Neural cell (in vitro differentiated cells): ENCODE measurements at regions not wholly inside any gene's neighbourhood (a gene's known extent, or its start where the extent isn't known, plus 50 kb on each side); places are given as distances from the start of the nearest gene placed in this dataset.

ENCODE experiments used
- H2AFZ ChIP-seq: fragments of 200-600, 300-800 bp; sonication (generic), shearing (Covaris generic); 2 replicates; pipeline ENCODE4 v1.6.0; 2014; ENCODE audit warnings: low read depth, mild to moderate bottlenecking, antibody characterized with exemption, low read length, moderate library complexity
- H3F3A ChIP-seq: fragments of 200-600 bp; shearing (Covaris generic); 2 replicates; pipeline ENCODE4 v1.6.1; 2016; ENCODE audit warnings: mild to moderate bottlenecking, moderate library complexity, mixed read lengths, antibody characterized with exemption, low read length; ENCODE audit not compliant: insufficient read depth, poor library complexity, severe bottlenecking
- H3K27ac ChIP-seq: fragments of 200-600, 300-800 bp; sonication (generic), shearing (Covaris generic); 2 replicates; pipeline ENCODE4 v1.5.1; 2014; ENCODE audit warnings: mild to moderate bottlenecking, low read length, moderate library complexity
- H3K27me3 ChIP-seq: fragments of 300-800, 200-600 bp; sonication (generic), shearing (Covaris generic); 2 replicates; pipeline ENCODE4 v1.6.0; 2014; ENCODE audit warnings: mild to moderate bottlenecking, low read depth, low read length, moderate library complexity; ENCODE audit not compliant: insufficient read depth
- H3K36me3 ChIP-seq: fragments of 300-800, 200-600 bp; sonication (generic), shearing (Covaris generic); 2 replicates; pipeline ENCODE4 v1.5.1; 2014; ENCODE audit warnings: mild to moderate bottlenecking, antibody characterized with exemption, low read length, moderate library complexity; ENCODE audit not compliant: insufficient read depth
- H3K4me2 ChIP-seq: fragments of 300-800, 200-600 bp; sonication (generic), shearing (Covaris generic); 2 replicates; pipeline ENCODE4 v1.6.0; 2014; ENCODE audit warnings: mild to moderate bottlenecking, low read length
- H3K4me3 ChIP-seq: fragments of 300-800, 200-600 bp; sonication (generic), shearing (Covaris generic); 2 replicates; pipeline ENCODE4 v1.5.1; 2014; ENCODE audit warnings: mild to moderate bottlenecking, low read length, moderate library complexity
- H3K79me2 ChIP-seq: fragments of 200-600 bp; shearing (Covaris generic); replicated peaks from 2 replicates; pipeline ENCODE4 v1.6.0; 2014; ENCODE audit warnings: mild to moderate bottlenecking, low read length, moderate library complexity; ENCODE audit not compliant: insufficient read depth
- H3K9ac ChIP-seq: fragments of 300-800, 200-600 bp; sonication (generic), shearing (Covaris generic); 2 replicates; pipeline ENCODE4 v1.6.1; 2016; ENCODE audit warnings: mild to moderate bottlenecking, low read length, mixed read lengths
- H3K9me2 ChIP-seq: fragments of 200-600 bp; shearing (Covaris generic); 2 replicates; pipeline ENCODE4 v1.6.1; 2016; ENCODE audit warnings: mild to moderate bottlenecking, low read length, mixed read lengths; ENCODE audit not compliant: insufficient read depth
- H3K9me3 ChIP-seq: fragments of 200-600, 300-800 bp; sonication (generic), shearing (Covaris generic); 2 replicates; pipeline ENCODE4 v1.6.1; 2016; ENCODE audit warnings: mild to moderate bottlenecking, mixed run types, low read length, moderate library complexity, mixed read lengths
- H4K20me1 ChIP-seq: fragments of 200-600 bp; shearing (Covaris generic); 2 replicates; pipeline ENCODE4 v1.6.1; 2016; ENCODE audit warnings: mild to moderate bottlenecking, mixed run types; ENCODE audit not compliant: insufficient read depth
- EP300 ChIP-seq: fragments of 450-650 bp; conservative IDR thresholded peaks from 2 replicates; pipeline ENCODE4 v1.6.1; 2014; ENCODE audit warnings: antibody characterized with exemption, mild to moderate bottlenecking, moderate library complexity; ENCODE audit not compliant: poor library complexity, severe bottlenecking
- EZH2 ChIP-seq: fragments of 200-600, 300-800 bp; shearing (Covaris generic), sonication (generic); IDR thresholded peaks from 2 replicates; pipeline ENCODE4 v1.6.1; 2014; ENCODE audit warnings: antibody characterized with exemption, low read length, borderline replicate concordance, mild to moderate bottlenecking; ENCODE audit not compliant: insufficient read depth, poor library complexity, severe bottlenecking
- MXI1 ChIP-seq: fragments of 450-650 bp; conservative IDR thresholded peaks from 2 replicates; pipeline ENCODE4 v1.6.1; 2014; ENCODE audit warnings: antibody characterized with exemption, mild to moderate bottlenecking; ENCODE audit not compliant: poor library complexity, severe bottlenecking
- POLR2AphosphoS5 ChIP-seq: IDR thresholded peaks from 2 replicates; pipeline ENCODE4 v1.6.1; 2012
- RAD21 ChIP-seq: fragments of 450-650 bp; conservative IDR thresholded peaks from 2 replicates; pipeline ENCODE4 v1.6.1; 2014; ENCODE audit warnings: antibody characterized with exemption, mild to moderate bottlenecking, moderate library complexity
- SMC3 ChIP-seq: fragments of 450-650 bp; conservative IDR thresholded peaks from 2 replicates; pipeline ENCODE4 v1.6.1; 2014; ENCODE audit warnings: antibody characterized with exemption, mild to moderate bottlenecking, moderate library complexity; ENCODE audit not compliant: poor library complexity
- TAF1 ChIP-seq: IDR thresholded peaks from 2 replicates; pipeline ENCODE4 v1.6.1; 2012; ENCODE audit warnings: low read depth
- TF ChIP-seq, protein P1 (sequence below): IDR thresholded peaks from 2 replicates; pipeline ENCODE4 v1.6.1; 2012; ENCODE audit warnings: borderline replicate concordance
- TF ChIP-seq, protein P2 (sequence below): fragments of 450-650 bp; IDR thresholded peaks from 2 replicates; pipeline ENCODE4 v1.5.1; 2014; ENCODE audit warnings: antibody characterized with exemption, mild to moderate bottlenecking, moderate library complexity; ENCODE audit not compliant: poor library complexity, severe bottlenecking

DNA sequence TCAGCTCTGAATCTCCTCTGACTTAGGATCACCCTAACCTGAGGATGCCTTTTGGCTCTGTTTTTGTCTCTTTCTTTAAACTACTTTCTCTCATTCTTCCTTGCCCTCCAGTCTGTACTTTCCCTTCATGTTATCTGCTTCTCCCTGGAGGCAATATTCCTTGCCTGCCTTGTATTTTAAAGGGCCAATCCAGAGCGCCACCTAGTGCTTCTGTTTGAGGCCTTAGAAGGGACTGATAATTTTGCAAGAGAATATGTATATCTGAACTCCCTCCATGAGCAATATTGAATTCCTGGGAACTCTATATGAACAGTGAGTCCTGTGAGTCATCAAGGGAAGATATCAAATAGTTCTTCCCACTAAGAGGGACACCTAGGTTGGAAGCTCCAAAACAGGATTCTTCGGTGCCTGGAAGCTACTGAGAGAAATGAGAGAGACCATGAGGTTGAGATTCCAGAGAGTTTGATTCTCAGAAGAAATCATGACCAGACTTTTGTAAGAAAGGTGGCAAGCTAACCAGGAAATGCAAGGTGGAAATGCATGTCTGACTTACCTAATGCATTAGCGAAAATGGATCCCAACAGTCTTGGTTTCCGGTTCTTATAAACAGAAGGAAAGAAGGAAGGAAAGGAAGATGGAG is 203.8 kb upstream of the CD96 start:
- H2AFZ ChIP-seq: no peak overlapping the region
- H4K20me1 ChIP-seq: no peaks in the 10 kb centered on the region

DNA sequence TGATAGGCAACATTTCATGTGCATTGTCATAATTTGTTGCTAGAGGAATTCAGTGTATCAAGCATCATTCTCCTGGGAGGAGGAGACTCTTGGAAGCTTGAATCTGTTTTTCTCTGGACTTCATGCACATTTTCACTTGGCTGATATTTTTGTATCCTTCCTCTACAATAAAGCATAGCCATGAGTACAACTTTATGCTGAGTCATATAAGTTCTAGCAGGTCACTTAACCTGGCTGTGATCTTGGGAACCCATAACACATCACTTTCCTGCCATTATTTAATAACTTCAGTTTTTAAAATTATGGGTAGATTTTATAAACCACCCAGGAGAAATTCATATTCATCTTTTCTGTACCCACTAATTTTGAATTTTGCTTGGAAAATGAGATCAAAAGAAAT is 203.0 kb upstream of the CD96 start:
- Histone ChIP-seq H3K9me2 (no peaks in the 10 kb centered on the region), H3K4me3 (no peak overlapping the region), H3K79me2 (no peaks in the 10 kb centered on the region), H3F3A (no peaks in the 10 kb centered on the region), H3K9me3 (no peaks in the 10 kb centered on the region), H3K4me2 (no peak overlapping the region), H4K20me1 (no peaks in the 10 kb centered on the region), H3K9ac (no peak overlapping the region), H2AFZ (no peak overlapping the region), H3K27ac (no peak overlapping the region), H3K36me3 (no peaks in the 10 kb centered on the region), H3K27me3 (no peaks in the 10 kb centered on the region)
- TF ChIP-seq, protein P1, sequence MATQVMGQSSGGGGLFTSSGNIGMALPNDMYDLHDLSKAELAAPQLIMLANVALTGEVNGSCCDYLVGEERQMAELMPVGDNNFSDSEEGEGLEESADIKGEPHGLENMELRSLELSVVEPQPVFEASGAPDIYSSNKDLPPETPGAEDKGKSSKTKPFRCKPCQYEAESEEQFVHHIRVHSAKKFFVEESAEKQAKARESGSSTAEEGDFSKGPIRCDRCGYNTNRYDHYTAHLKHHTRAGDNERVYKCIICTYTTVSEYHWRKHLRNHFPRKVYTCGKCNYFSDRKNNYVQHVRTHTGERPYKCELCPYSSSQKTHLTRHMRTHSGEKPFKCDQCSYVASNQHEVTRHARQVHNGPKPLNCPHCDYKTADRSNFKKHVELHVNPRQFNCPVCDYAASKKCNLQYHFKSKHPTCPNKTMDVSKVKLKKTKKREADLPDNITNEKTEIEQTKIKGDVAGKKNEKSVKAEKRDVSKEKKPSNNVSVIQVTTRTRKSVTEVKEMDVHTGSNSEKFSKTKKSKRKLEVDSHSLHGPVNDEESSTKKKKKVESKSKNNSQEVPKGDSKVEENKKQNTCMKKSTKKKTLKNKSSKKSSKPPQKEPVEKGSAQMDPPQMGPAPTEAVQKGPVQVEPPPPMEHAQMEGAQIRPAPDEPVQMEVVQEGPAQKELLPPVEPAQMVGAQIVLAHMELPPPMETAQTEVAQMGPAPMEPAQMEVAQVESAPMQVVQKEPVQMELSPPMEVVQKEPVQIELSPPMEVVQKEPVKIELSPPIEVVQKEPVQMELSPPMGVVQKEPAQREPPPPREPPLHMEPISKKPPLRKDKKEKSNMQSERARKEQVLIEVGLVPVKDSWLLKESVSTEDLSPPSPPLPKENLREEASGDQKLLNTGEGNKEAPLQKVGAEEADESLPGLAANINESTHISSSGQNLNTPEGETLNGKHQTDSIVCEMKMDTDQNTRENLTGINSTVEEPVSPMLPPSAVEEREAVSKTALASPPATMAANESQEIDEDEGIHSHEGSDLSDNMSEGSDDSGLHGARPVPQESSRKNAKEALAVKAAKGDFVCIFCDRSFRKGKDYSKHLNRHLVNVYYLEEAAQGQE: no peak
- TF ChIP-seq MXI1 (no peak), EZH2 (no peak), TAF1 (no peak), POLR2AphosphoS5 (no peak), RAD21 (no peak), EP300 (no peak), SMC3 (no peak)
- TF ChIP-seq, protein P2, sequence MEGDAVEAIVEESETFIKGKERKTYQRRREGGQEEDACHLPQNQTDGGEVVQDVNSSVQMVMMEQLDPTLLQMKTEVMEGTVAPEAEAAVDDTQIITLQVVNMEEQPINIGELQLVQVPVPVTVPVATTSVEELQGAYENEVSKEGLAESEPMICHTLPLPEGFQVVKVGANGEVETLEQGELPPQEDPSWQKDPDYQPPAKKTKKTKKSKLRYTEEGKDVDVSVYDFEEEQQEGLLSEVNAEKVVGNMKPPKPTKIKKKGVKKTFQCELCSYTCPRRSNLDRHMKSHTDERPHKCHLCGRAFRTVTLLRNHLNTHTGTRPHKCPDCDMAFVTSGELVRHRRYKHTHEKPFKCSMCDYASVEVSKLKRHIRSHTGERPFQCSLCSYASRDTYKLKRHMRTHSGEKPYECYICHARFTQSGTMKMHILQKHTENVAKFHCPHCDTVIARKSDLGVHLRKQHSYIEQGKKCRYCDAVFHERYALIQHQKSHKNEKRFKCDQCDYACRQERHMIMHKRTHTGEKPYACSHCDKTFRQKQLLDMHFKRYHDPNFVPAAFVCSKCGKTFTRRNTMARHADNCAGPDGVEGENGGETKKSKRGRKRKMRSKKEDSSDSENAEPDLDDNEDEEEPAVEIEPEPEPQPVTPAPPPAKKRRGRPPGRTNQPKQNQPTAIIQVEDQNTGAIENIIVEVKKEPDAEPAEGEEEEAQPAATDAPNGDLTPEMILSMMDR: no peak

More for the DNA sequence above, 203.8 kb upstream of the CD96 start:
- H3K9me2 ChIP-seq: no peaks in the 10 kb centered on the region
- H3K27me3 ChIP-seq: no peaks in the 10 kb centered on the region
- H3K27ac ChIP-seq: no peak overlapping the region
- no peak for TF ChIP-seq EZH2
- TF ChIP-seq, protein P2: no peak
- TF ChIP-seq TAF1: no peak
- TF ChIP-seq RAD21: no peak
- TF ChIP-seq SMC3: no peak
- no peak for TF ChIP-seq POLR2AphosphoS5
- TF ChIP-seq MXI1: no peak
- no peak for TF ChIP-seq EP300
- TF ChIP-seq, protein P1: no peak
- H3K9ac ChIP-seq: no peak overlapping the region
- no peak overlapping the region for H3K4me3 ChIP-seq
- no peaks in the 10 kb centered on the region for H3F3A ChIP-seq
- H3K9me3 ChIP-seq: no peaks in the 10 kb centered on the region
- H3K36me3 ChIP-seq: no peaks in the 10 kb centered on the region
- no peak overlapping the region for H3K4me2 ChIP-seq
- no peaks in the 10 kb centered on the region for H3K79me2 ChIP-seq
